ENCODE measurements at regions not wholly inside any gene's neighbourhood (a gene's known extent, or its start where the extent isn't known, plus 50 kb on each side); places are given as distances from the start of the nearest gene placed in this dataset.

DNA sequence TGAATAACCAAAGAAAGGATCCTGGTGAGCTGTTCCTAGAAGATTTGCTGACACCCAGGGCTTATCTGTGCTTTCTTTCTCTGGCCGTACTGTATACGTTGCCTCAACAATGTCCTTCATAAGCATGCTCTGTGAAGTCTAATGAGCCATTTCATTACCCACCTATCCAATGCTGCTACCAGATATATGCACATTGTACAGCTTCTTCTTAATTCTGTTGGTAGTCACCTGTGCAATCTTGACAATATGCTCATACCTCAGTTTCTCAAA, 731.8 kb upstream of the NCAM2 start:
- in situ Hi-C loops (cut with MboI; ENCODE audit: low sequenced_read_pairs, unreplicated experiment), result no loop called here

DNA sequence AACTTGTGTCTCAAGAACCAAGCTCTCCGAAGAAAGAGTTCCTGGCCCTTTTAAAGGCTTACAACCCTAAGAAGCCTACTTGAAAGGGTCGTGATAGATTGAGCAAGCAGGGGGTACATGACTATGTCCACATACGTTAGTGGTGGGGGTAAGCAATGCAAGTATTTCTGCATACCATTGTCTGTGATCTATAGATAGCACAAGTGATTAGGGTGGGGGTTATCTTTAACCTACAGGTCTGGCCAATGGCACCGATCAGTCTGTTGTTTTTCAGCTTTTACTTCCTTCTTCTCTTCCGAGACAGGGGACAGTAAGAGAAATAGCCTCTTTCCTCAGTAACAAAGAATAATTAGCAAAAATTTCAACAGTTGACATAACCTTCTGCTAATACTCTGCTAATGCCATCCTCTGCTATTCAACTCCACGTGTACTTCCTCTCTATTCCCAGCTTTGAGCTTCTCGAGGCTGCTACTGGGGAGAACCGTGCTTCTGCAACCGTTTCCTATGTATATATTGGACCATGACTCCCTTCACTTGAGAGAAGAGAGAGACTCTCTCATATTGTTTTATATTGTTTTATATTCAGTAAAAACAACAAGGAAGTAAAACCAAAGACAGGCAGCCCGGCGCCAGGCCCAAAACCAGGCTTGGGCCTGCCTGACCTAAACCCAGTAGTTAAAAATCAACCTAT, 727.7 kb upstream of the NCAM2 start:
- DNase-seq (ENCODE audit: low spot score), result no peak
- TF ChIP-seq, protein P1, sequence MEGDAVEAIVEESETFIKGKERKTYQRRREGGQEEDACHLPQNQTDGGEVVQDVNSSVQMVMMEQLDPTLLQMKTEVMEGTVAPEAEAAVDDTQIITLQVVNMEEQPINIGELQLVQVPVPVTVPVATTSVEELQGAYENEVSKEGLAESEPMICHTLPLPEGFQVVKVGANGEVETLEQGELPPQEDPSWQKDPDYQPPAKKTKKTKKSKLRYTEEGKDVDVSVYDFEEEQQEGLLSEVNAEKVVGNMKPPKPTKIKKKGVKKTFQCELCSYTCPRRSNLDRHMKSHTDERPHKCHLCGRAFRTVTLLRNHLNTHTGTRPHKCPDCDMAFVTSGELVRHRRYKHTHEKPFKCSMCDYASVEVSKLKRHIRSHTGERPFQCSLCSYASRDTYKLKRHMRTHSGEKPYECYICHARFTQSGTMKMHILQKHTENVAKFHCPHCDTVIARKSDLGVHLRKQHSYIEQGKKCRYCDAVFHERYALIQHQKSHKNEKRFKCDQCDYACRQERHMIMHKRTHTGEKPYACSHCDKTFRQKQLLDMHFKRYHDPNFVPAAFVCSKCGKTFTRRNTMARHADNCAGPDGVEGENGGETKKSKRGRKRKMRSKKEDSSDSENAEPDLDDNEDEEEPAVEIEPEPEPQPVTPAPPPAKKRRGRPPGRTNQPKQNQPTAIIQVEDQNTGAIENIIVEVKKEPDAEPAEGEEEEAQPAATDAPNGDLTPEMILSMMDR (IDR thresholded peaks at IDR 0.05; ENCODE audit: borderline replicate concordance, control extremely low read depth, extremely low read depth, insufficient read depth, missing control alignments), result no peak
- in situ Hi-C loops (cut with MboI; ENCODE audit: low sequenced_read_pairs, unreplicated experiment), result no loop called here

More for the DNA sequence above, 731.8 kb upstream of the NCAM2 start:
- TF ChIP-seq, protein P1 (IDR thresholded peaks at IDR 0.05; ENCODE audit: borderline replicate concordance, control extremely low read depth, extremely low read depth, insufficient read depth, missing control alignments), result no peak
- no peak for DNase-seq (ENCODE audit: low spot score)

DNA sequence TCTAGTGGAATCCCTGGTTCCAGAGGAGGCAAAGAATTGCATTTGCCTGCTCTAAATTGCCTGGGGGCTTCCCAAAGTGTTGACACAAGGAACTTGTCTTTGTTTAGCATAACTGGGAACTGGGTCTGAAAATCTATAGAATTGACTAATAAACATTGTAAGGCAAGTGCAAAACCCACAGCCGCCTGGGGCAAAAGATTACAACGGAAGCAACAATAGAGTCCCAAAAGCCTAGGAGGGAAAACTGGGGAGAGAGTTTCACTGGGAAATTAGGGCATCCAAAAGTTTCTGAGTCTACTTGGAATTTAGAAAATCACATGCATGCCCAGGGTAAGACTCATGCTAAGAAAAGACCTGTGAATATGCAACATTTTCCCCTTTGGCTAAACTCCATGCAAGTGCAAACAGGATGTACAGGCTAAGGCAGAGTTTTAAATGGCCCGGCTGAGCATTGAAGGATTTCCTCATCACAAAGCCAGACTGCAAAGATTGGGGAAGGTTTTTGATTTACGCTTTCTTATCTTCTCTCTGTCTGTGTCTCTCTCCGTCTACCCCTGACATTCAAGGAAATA, 725.3 kb upstream of the NCAM2 start:
- TF ChIP-seq, protein P1 (IDR thresholded peaks at IDR 0.05; ENCODE audit: borderline replicate concordance, control extremely low read depth, extremely low read depth, insufficient read depth, missing control alignments), result no peak
- DNase-seq (ENCODE audit: low spot score), result no peak
- in situ Hi-C loops (cut with MboI; ENCODE audit: low sequenced_read_pairs, unreplicated experiment), result no loop called here

DNA sequence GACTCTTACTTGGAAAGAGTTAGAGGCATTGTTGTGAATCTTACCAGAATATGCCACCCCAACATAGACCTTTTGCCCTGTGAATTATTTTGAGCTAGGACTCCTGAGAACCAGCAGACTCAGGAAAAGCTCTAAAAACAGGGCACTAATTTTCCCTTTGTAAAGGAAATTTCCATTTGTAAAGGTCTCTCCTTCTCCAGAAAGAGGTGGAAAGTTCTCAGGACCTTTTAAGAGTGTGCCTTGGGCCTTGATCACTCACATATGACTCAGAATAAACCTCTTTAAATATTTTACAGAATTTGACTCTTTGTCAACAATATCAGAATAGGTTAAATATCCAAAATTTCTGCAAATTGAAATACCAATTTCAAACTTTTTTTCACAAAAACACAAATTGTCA, 721.8 kb upstream of the NCAM2 start:
- in situ Hi-C loops (cut with MboI; ENCODE audit: low sequenced_read_pairs, unreplicated experiment), result no loop called here
- DNase-seq (ENCODE audit: low spot score), result no peak
- TF ChIP-seq, protein P1 (IDR thresholded peaks at IDR 0.05; ENCODE audit: borderline replicate concordance, control extremely low read depth, extremely low read depth, insufficient read depth, missing control alignments), result no peak

DNA sequence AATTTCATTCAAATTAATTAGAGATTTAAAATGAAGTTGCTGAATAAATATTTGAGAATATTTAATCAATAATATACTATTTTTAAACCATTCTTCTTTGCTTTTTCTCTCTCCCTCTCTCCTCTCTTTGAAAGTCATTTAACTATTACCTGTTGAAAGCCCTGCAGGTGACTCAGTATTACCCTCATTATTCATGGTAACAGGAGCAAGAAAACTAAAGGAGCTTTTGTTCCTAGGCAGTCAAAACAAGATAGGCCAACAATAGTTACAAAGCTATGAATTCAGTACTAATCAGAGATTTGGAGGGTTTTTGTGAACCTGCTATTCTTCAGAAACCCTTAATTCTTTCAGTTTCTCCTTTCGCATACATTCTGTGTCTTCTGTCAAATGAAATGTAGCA, 721.3 kb upstream of the NCAM2 start:
- DNase-seq (ENCODE audit: low spot score), result no peak
- in situ Hi-C loops (cut with MboI; ENCODE audit: low sequenced_read_pairs, unreplicated experiment), result no loop called here
- TF ChIP-seq, protein P1 (IDR thresholded peaks at IDR 0.05; ENCODE audit: borderline replicate concordance, control extremely low read depth, extremely low read depth, insufficient read depth, missing control alignments), result no peak

DNA sequence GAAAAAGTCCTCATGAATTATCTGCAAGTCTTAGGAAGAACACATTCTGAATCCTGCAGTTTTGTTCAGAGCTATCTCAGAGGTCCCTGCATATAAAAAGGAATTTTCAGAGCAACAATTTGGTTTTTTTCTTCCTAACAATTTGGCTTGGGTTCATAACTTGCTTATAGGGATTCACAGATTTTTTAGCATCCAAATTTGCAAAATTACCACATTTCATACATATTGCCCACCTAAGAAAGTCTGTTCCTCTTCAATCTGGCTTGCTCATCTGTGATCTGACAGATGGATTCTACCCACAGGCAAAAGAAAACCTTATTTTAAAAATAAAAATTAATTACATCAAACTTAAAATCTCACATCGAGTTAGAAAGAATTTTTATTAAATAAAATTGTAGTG, 714.4 kb upstream of the NCAM2 start:
- in situ Hi-C loops (cut with MboI; ENCODE audit: low sequenced_read_pairs, unreplicated experiment), result no loop called here
- DNase-seq (ENCODE audit: low spot score), result no peak
- TF ChIP-seq, protein P1 (IDR thresholded peaks at IDR 0.05; ENCODE audit: borderline replicate concordance, control extremely low read depth, extremely low read depth, insufficient read depth, missing control alignments), result no peak
